GM18520 (cell line): ENCODE measurements at regions not wholly inside any gene's neighbourhood (a gene's known extent, or its start where the extent isn't known, plus 50 kb on each side); places are given as distances from the start of the nearest gene placed in this dataset.

Experiments
- ATAC-seq: cut with Tn5 transposase; IDR thresholded peaks from one replicate; pipeline ENCODE4 v1.9.1; 2021; ENCODE audit not compliant: unreplicated experiment

- no peak for ATAC-seq
Observed at GRCh38 chr4:64495946-64496345, 86.7 kb upstream of the TECRL start.

GRCh38 chr4:64489628-64490027, 80.4 kb upstream of the TECRL start:
- no peak for ATAC-seq

- ATAC-seq, result no peak
Observed at GRCh38 chr4:64479338-64479737, 70.1 kb upstream of the TECRL start.

DNA sequence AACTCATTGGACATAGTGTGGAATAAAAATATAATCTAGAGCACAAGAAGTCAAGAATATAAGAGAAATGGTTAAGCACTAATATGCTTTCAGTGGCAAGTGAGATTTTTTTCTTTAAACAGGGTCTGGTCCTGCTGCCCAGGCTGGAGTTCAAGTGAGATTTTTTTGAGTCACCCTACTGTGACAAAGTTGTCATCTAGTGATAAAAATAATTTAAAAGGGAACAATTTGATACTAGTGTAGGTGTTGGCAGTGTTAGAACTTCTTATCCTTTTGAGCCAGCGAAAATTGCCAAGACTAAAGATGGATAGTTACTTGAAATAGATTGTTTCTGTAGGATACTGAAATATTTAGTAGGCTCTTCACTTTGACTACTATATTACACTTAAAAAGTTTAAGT, 67.9 kb upstream of the TECRL start:
- no peak for ATAC-seq

DNA sequence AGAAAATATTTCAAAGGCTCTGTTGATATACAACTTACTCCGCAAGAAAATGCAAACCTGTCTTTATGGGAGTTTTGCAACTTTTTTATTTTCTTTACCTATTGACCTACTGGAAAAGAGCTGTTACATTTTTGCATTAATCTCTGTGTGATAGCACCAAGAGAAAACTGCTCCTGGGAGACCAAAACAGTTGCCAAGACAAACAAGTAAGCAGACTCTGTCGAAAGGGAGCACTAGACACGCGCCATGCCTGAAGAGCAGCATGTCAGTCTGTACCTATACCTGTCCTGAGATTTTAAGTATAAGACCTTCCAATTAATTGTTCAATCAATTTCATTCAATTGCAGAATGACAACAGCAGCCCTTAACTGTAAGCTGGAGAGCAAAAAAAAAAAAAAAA, 56.0 kb upstream of the TECRL start:
- no peak for ATAC-seq

- no peak for ATAC-seq
Observed at GRCh38 chr4:64464581-64464980, 55.3 kb upstream of the TECRL start.
